ENCODE measurements at regions not wholly inside any gene's neighbourhood (a gene's known extent, or its start where the extent isn't known, plus 50 kb on each side); places are given as distances from the start of the nearest gene placed in this dataset.

GRCh38 chr3:159532577-159532976, 456.1 kb upstream of the IL12A start:
- no peak for DNase-seq (ENCODE audit: low read depth in 3 of 3)

GRCh38 chr3:159534496-159534895, 454.1 kb upstream of the IL12A start:
- DNase-seq (ENCODE audit: low read depth in 3 of 3): no peak

GRCh38 chr3:159536876-159537275, 451.8 kb upstream of the IL12A start:
- no peak for DNase-seq (ENCODE audit: low read depth in 3 of 3)

GRCh38 chr3:159538507-159538906, 450.1 kb upstream of the IL12A start:
- DNase-seq (ENCODE audit: low read depth in 3 of 3): no peak

- no peak for DNase-seq (ENCODE audit: low read depth in 3 of 3)
These were observed 447.6 kb upstream of the IL12A start for GRCh38 chr3:159540882-159541495.

- DNase-seq (ENCODE audit: low read depth in 3 of 3): no peak
These were observed 439.8 kb upstream of the IL12A start for GRCh38 chr3:159548675-159549335.

- DNase-seq (ENCODE audit: low read depth in 3 of 3): no peak
These were observed 433.4 kb upstream of the IL12A start for GRCh38 chr3:159555205-159555604.

GRCh38 chr3:159559771-159560170, 428.9 kb upstream of the IL12A start:
- DNase-seq (ENCODE audit: low read depth in 3 of 3): no peak

GRCh38 chr3:159560214-159560979, 428.2 kb upstream of the IL12A start:
- DNase-seq (ENCODE audit: low read depth in 3 of 3): no peak

- no peak for DNase-seq (ENCODE audit: low read depth in 3 of 3)
These were observed 423.3 kb upstream of the IL12A start for GRCh38 chr3:159565313-159565712.

GRCh38 chr3:159583662-159584061, 405.0 kb upstream of the IL12A start:
- no peak for DNase-seq (ENCODE audit: low read depth in 3 of 3)

- no peak for DNase-seq (ENCODE audit: low read depth in 3 of 3)
These were observed 404.2 kb upstream of the IL12A start for GRCh38 chr3:159584421-159584820.

- no peak for DNase-seq (ENCODE audit: low read depth in 3 of 3)
These were observed 401.9 kb upstream of the IL12A start for GRCh38 chr3:159586571-159587202.

GRCh38 chr3:159593927-159594605, 394.6 kb upstream of the IL12A start:
- DNase-seq (ENCODE audit: low read depth in 3 of 3): no peak

- no peak for DNase-seq (ENCODE audit: low read depth in 3 of 3)
These were observed 388.3 kb upstream of the IL12A start for GRCh38 chr3:159600291-159600690.

GRCh38 chr3:159604151-159604581, 384.5 kb upstream of the IL12A start:
- no peak for DNase-seq (ENCODE audit: low read depth in 3 of 3)

- no peak for DNase-seq (ENCODE audit: low read depth in 3 of 3)
These were observed 383.5 kb upstream of the IL12A start for GRCh38 chr3:159605101-159605500.

GRCh38 chr3:159605776-159606175, 382.9 kb upstream of the IL12A start:
- no peak for DNase-seq (ENCODE audit: low read depth in 3 of 3)

GRCh38 chr3:159607856-159608255, 380.8 kb upstream of the IL12A start:
- no peak for DNase-seq (ENCODE audit: low read depth in 3 of 3)

- no peak for DNase-seq (ENCODE audit: low read depth in 3 of 3)
These were observed 380.3 kb upstream of the IL12A start for GRCh38 chr3:159608311-159608710.

GRCh38 chr3:159609625-159610024, 379.0 kb upstream of the IL12A start:
- DNase-seq (ENCODE audit: low read depth in 3 of 3): no peak
